ENCODE measurements at regions not wholly inside any gene's neighbourhood (a gene's known extent, or its start where the extent isn't known, plus 50 kb on each side); places are given as distances from the start of the nearest gene placed in this dataset.

GRCh38 chrX:69034451-69034850 lies 130.8 kb downstream of the PJA1 start:
- TF ChIP-seq CTCF (IDR thresholded peaks at IDR 0.05; ENCODE audit: low read depth, low read length, poor library complexity, severe bottlenecking) (no peak), EZH2phosphoT487 (IDR thresholded peaks at IDR 0.05; ENCODE audit: borderline replicate concordance, low read length) (no peak)

All from DOHH2 (cell line).